Ovary (tissue), 7 donors: ENCODE measurements at regions not wholly inside any gene's neighbourhood (a gene's known extent, or its start where the extent isn't known, plus 50 kb on each side); places are given as distances from the start of the nearest gene placed in this dataset.

Experiments
- DNase-seq, 5 donors: peaks; one replicate each; pipeline ENCODE4 v3.0.0-alpha.2; 2019 to 2020
- H3K27ac ChIP-seq, 2 donors: fragments of 200-600 bp; one replicate each; pipeline versions ENCODE4 v1.5.1 to v1.8.0; 2019 to 2022
- H3K27me3 ChIP-seq: fragments of 200-600 bp; one replicate; pipeline ENCODE4 v1.8.0; 2022
- H3K36me3 ChIP-seq: fragments of 200-600 bp; sonication (generic); one replicate; pipeline ENCODE4 v1.5.1; 2019
- H3K4me1 ChIP-seq: one replicate; pipeline ENCODE4 v1.8.1; 2013; ENCODE audit warnings: mild to moderate bottlenecking, moderate library complexity; ENCODE audit not compliant: insufficient read depth
- H3K4me3 ChIP-seq: fragments of 200-600 bp; sonication (generic); one replicate; pipeline ENCODE4 v1.5.1; 2017
- H3K9me3 ChIP-seq, 2 donors: fragments of 200-600 bp in 1 of 2; sonication (generic) in 1 of 2; one replicate each; pipeline versions ENCODE4 v1.5.1 to v1.8.1; 2013 to 2019; ENCODE audit warnings: mild to moderate bottlenecking in 1 of 2, moderate library complexity in 1 of 2
- EP300 ChIP-seq: sonication (generic); formaldehyde crosslinking; IDR thresholded peaks from one replicate; pipeline ENCODE4 v1.6.1; 2017; ENCODE audit warnings: antibody characterized with exemption
- POLR2A ChIP-seq: fragments of 450-650 bp; IDR thresholded peaks from one replicate; pipeline ENCODE4 v1.6.1; 2017; ENCODE audit warnings: antibody characterized with exemption, mild to moderate bottlenecking, moderate library complexity
- WGBS, 3 donors: extraction: QIAGEN DNeasy Blood & Tissue Kit in 1 of 3; methylation state at CpG; one replicate each; pipeline versions ENCODE4 v1.1.5 to v1.1.7; 2013 to 2017; 5-methylcytosine and 5-hydroxymethylcytosine counted together
- intact Hi-C, 4 donors: fragments of 100-400 bp; cut with DNase I; formaldehyde crosslinking; loops; one replicate each; pipeline versions ENCODE4 v1.11.0 to v1.15.1; 2022 to 2023
- TF ChIP-seq, protein P1 (sequence below), 3 donors: fragments of 450-650 bp in 2 of 3; fragments of 200-600 bp in 1 of 3; IDR thresholded peaks; one replicate each; pipeline versions ENCODE4 v1.5.1 to v1.8.0; 2016 to 2022; ENCODE audit warnings: antibody characterized with exemption in 3 of 3, mild to moderate bottlenecking in 1 of 3
- donor health status: DM: no; HTN: no; CAD: no; lungs with moderate emphysema.
- donor health status: DM: no; HTN: no; CAD: no.
- donor health status: Bipolar disorder and iron deficiency.
- donor health status: DM: no; HTN: no; CAD: no.
- donor health status: DM: yes; HTN: yes; CAD: no.

DNA sequence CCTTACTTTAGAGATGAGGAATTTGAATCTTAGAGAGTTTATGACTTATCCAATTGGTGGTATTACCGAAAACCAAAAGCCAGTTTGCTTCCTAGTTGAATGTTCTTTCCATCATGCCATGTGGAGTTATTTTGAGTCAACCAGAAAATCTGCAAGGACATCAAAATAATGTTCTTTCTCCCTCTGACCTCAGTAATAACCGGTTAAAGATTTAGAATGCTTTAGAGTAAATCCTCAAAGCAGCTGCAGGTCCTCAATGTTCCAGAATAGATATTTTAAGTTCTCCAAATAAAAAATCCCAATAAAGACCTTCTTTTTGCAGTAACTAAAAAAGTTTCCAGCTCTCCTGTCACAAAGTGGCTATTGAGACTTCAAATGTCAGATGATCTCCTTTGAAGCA is 396.6 kb downstream of the ADAMTS20 start:
- TF ChIP-seq EP300 (no peak), POLR2A (no peak)
- Histone ChIP-seq H3K36me3 (no peaks in the 10 kb centered on the region), H3K9me3 (no peaks in the 10 kb centered on the region), H3K27ac (no peak overlapping the region), H3K4me3 (no peak overlapping the region), H3K4me1 (no peaks in the 10 kb centered on the region), H3K27me3 (no peaks in the 10 kb centered on the region)
- intact Hi-C loops = no loop called here
- no peak for DNase-seq
- WGBS, 3 donors = 30 to 42% (median 33%) methylated on average over 2 of the region's 2 CpGs

DNA sequence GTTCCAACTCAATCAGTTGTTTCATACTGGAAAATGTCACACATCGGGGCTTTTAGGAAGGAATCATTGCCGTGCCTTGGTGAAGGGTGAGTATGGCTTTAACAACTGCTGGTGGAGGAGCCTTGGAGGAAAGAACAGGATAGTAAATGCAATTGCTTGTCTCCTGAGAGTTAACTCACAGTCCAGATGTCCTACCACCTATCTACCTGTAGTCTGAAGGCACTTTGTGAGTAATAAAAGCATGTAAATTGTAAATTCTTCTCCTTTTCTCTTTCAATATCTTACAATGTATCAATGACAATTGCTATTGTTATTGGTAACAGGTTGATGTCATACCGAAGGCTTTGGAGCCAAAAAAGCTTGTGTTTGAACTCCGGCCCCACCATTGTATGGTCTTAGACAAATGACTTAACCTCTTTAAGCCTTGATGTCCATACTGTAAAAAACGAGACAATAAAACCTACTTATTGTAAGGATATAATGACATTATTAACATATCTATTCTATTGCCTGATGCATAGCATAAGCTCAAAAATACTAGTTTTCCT is 397.4 kb downstream of the ADAMTS20 start:
- no peaks in the 10 kb centered on the region for H3K36me3 ChIP-seq
- no peak for DNase-seq
- intact Hi-C loops = no loop called here
- WGBS, 3 donors = 76 to 97% (median 77%) methylated on average over 5 of the region's 5 CpGs
- no peak overlapping the region for H3K4me3 ChIP-seq
- no peak overlapping the region for H3K27ac ChIP-seq
- H3K27me3 ChIP-seq = no peaks in the 10 kb centered on the region
- no peaks in the 10 kb centered on the region for H3K4me1 ChIP-seq
- H3K9me3 ChIP-seq = no peaks in the 10 kb centered on the region
- TF ChIP-seq, protein P1, sequence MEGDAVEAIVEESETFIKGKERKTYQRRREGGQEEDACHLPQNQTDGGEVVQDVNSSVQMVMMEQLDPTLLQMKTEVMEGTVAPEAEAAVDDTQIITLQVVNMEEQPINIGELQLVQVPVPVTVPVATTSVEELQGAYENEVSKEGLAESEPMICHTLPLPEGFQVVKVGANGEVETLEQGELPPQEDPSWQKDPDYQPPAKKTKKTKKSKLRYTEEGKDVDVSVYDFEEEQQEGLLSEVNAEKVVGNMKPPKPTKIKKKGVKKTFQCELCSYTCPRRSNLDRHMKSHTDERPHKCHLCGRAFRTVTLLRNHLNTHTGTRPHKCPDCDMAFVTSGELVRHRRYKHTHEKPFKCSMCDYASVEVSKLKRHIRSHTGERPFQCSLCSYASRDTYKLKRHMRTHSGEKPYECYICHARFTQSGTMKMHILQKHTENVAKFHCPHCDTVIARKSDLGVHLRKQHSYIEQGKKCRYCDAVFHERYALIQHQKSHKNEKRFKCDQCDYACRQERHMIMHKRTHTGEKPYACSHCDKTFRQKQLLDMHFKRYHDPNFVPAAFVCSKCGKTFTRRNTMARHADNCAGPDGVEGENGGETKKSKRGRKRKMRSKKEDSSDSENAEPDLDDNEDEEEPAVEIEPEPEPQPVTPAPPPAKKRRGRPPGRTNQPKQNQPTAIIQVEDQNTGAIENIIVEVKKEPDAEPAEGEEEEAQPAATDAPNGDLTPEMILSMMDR (IDR thresholded peaks at IDR 0.05) = no peak
- no peak for TF ChIP-seq POLR2A
- no peak for TF ChIP-seq EP300

GRCh38 chr12:43151441-43151981 is 400.5 kb downstream of the ADAMTS20 start:
- 17 to 31% (median 23%) methylated on average over 4 of the region's 4 CpGs for WGBS, 3 donors
- H3K4me1 ChIP-seq = no peaks in the 10 kb centered on the region
- H3K27ac ChIP-seq = no peak overlapping the region
- H3K4me3 ChIP-seq = no peak overlapping the region
- no peaks in the 10 kb centered on the region for H3K9me3 ChIP-seq
- no peaks in the 10 kb centered on the region for H3K27me3 ChIP-seq
- H3K36me3 ChIP-seq = no peaks in the 10 kb centered on the region
- no peak for DNase-seq
- intact Hi-C loops = no loop called here
- TF ChIP-seq POLR2A (no peak), EP300 (no peak)
- TF ChIP-seq, protein P1 (IDR thresholded peaks at IDR 0.05) = no peak

DNA sequence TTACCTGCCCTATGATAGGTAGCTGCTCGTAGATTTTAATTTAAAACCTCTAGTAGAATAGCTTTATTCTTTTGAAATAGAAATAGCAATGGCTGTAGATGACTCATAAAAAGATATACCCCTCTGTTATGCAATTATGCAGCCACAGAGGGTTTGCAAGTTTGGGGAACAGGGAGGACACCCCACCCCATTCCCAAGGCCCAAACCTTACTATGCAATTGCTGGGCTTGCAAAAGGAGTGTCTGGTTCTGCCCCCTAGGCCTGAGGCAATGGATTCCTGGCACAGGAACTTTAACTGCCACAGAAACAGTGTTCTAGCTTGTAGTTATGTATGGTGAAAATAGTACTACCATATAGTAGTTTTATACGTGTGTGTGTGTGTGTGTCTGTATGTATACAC is 403.3 kb downstream of the ADAMTS20 start:
- no peak overlapping the region for H3K4me3 ChIP-seq
- 93 to 97% (median 95%) methylated on average over 2 of the region's 2 CpGs for WGBS, 3 donors
- H3K27me3 ChIP-seq = no peaks in the 10 kb centered on the region
- no peak overlapping the region for H3K27ac ChIP-seq
- no peaks in the 10 kb centered on the region for H3K9me3 ChIP-seq
- intact Hi-C loops = no loop called here
- no peaks in the 10 kb centered on the region for H3K36me3 ChIP-seq
- no peak for DNase-seq
- no peaks in the 10 kb centered on the region for H3K4me1 ChIP-seq
- TF ChIP-seq, protein P1 (IDR thresholded peaks at IDR 0.05) = no peak
- TF ChIP-seq EP300 (no peak), POLR2A (no peak)

- Histone ChIP-seq H3K27ac (no peak overlapping the region), H3K27me3 (no peaks in the 10 kb centered on the region), H3K36me3 (no peaks in the 10 kb centered on the region), H3K4me1 (no peaks in the 10 kb centered on the region), H3K4me3 (no peak overlapping the region), H3K9me3 (no peaks in the 10 kb centered on the region)
- intact Hi-C loops = no loop called here
- DNase-seq = no peak
- WGBS, 3 donors = 79 to 94% (median 91%) methylated on average over 1 of the region's 1 CpG
- TF ChIP-seq EP300 (no peak), POLR2A (no peak)
- TF ChIP-seq, protein P1 (IDR thresholded peaks at IDR 0.05) = no peak
Observed at GRCh38 chr12:43147878-43148277, 404.1 kb downstream of the ADAMTS20 start.
